ENCODE measurements at regions not wholly inside any gene's neighbourhood (a gene's known extent, or its start where the extent isn't known, plus 50 kb on each side); places are given as distances from the start of the nearest gene placed in this dataset.

DNA sequence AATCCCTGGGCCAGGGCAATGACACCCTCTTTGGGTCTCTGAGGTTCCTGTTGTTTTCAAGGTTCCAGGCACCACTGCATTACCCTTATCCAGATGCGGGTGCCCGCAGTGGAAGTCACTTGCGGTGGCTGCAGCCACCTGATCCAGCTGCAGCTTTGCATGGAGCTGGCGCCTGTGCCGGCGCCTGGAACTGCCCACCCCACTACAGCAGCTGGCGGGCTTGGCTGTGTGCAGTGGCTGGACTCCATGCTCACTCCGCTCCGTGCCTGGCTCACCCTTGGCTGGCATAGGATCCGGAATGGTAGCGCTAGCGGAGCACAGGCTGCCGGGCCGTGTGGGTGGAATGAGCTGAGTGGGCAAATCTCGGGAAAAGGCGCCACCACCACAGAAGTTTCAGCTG, 832.6 kb upstream of the CADM2 start:
- TF ChIP-seq STAT1 (conservative IDR thresholded peaks at IDR 0.05), result no peak
- TF ChIP-seq RFX5 (IDR thresholded peaks at IDR 0.05; ENCODE audit: low read depth, low read length), result no peak
- TF ChIP-seq PML (IDR thresholded peaks at IDR 0.05; ENCODE audit: low read length), result no peak
- TF ChIP-seq, protein P1, sequence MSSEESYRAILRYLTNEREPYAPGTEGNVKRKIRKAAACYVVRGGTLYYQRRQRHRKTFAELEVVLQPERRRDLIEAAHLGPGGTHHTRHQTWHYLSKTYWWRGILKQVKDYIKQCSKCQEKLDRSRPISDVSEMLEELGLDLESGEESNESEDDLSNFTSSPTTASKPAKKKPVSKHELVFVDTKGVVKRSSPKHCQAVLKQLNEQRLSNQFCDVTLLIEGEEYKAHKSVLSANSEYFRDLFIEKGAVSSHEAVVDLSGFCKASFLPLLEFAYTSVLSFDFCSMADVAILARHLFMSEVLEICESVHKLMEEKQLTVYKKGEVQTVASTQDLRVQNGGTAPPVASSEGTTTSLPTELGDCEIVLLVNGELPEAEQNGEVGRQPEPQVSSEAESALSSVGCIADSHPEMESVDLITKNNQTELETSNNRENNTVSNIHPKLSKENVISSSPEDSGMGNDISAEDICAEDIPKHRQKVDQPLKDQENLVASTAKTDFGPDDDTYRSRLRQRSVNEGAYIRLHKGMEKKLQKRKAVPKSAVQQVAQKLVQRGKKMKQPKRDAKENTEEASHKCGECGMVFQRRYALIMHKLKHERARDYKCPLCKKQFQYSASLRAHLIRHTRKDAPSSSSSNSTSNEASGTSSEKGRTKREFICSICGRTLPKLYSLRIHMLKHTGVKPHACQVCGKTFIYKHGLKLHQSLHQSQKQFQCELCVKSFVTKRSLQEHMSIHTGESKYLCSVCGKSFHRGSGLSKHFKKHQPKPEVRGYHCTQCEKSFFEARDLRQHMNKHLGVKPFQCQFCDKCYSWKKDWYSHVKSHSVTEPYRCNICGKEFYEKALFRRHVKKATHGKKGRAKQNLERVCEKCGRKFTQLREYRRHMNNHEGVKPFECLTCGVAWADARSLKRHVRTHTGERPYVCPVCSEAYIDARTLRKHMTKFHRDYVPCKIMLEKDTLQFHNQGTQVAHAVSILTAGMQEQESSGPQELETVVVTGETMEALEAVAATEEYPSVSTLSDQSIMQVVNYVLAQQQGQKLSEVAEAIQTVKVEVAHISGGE (CRISPR knock-in tag; IDR thresholded peaks at IDR 0.05), result no peak
- WGBS (ENCODE audit: insufficient coverage, insufficient replicate concordance, low lambda C conversion rate, missing lambda C conversion rate), result 74% methylated on average over 16 of the region's 16 CpGs
- ChIA-PET RAD21 (ENCODE audit: unreplicated experiment) (no interaction called here), CTCF (no interaction called here), POLR2A (no interaction called here), SMC1A (ENCODE audit: uncharacterized antibody, unreplicated experiment) (no interaction called here)
- no peak overlapping the region for H2AFZ ChIP-seq (ENCODE audit: control insufficient read depth, low read depth, low read length)
- BruUV-seq (replicated peaks), result no TSS peak
- in situ Hi-C loops (cut with MboI), result no loop called here
- no peaks in the 10 kb centered on the region for H3K79me2 ChIP-seq (ENCODE audit: control insufficient read depth, insufficient read depth, low read length)
- H3K36me3 ChIP-seq (ENCODE audit: control insufficient read depth in 2 of 2, insufficient read depth in 2 of 2, low read length in 1 of 2), result no peaks in the 10 kb centered on the region
- FAIRE-seq, result no peak
- no peaks in the 10 kb centered on the region for H3K9me3 ChIP-seq (replicated peaks; ENCODE audit: control insufficient read depth, insufficient read depth, low read length)
- no peak overlapping the region for H3K27ac ChIP-seq (ENCODE audit: control insufficient read depth, insufficient read depth)
- H3K4me1 ChIP-seq (ENCODE audit: control insufficient read depth, insufficient read depth, low read length), result no peaks in the 10 kb centered on the region
- H3K4me3 ChIP-seq, result no peak overlapping the region
- H3K9ac ChIP-seq (ENCODE audit: control insufficient read depth, insufficient read depth, low read length), result no peak overlapping the region
- ATAC-seq, result no peak
- intact Hi-C loops (cut with micrococcal nuclease; ENCODE audit: unreplicated experiment), result no loop called here
- H3K4me2 ChIP-seq (ENCODE audit: control insufficient read depth, insufficient read depth), result no peak overlapping the region
- no peak for DNase-seq (ENCODE audit: low read depth, low spot score)
- no peaks in the 10 kb centered on the region for H3K27me3 ChIP-seq (replicated peaks in 1 of 2; ENCODE audit: control insufficient read depth in 2 of 2, insufficient read depth in 2 of 2, low read length in 1 of 2)
- H4K20me1 ChIP-seq (ENCODE audit: control insufficient read depth, insufficient read depth), result no peaks in the 10 kb centered on the region

- in situ Hi-C loops (cut with MboI) (no loop called here), intact Hi-C loops (cut with micrococcal nuclease; ENCODE audit: unreplicated experiment) (no loop called here)
- CTCF ChIA-PET, result no interaction called here
- no peak for ATAC-seq
- H3K9ac ChIP-seq (ENCODE audit: control insufficient read depth, insufficient read depth, low read length), result no peak overlapping the region
- H3K79me2 ChIP-seq (ENCODE audit: control insufficient read depth, insufficient read depth, low read length), result no peaks in the 10 kb centered on the region
- WGBS (ENCODE audit: insufficient coverage, insufficient replicate concordance, low lambda C conversion rate, missing lambda C conversion rate), result 5% methylated on average over 2 of the region's 2 CpGs
- no peak for FAIRE-seq
- H3K4me2 ChIP-seq (ENCODE audit: control insufficient read depth, insufficient read depth), result no peak overlapping the region
- no peak overlapping the region for H3K4me3 ChIP-seq
- SMC1A ChIA-PET (ENCODE audit: uncharacterized antibody, unreplicated experiment), result no interaction called here
- H3K4me1 ChIP-seq (ENCODE audit: control insufficient read depth, insufficient read depth, low read length), result no peaks in the 10 kb centered on the region
- no peak overlapping the region for H3K27ac ChIP-seq (ENCODE audit: control insufficient read depth, insufficient read depth)
- no peak overlapping the region for H2AFZ ChIP-seq (ENCODE audit: control insufficient read depth, low read depth, low read length)
- RAD21 ChIA-PET (ENCODE audit: unreplicated experiment), result no interaction called here
- H3K36me3 ChIP-seq (ENCODE audit: control insufficient read depth in 2 of 2, insufficient read depth in 2 of 2, low read length in 1 of 2), result no peaks in the 10 kb centered on the region
- H3K9me3 ChIP-seq (replicated peaks; ENCODE audit: control insufficient read depth, insufficient read depth, low read length), result no peaks in the 10 kb centered on the region
- no peaks in the 10 kb centered on the region for H3K27me3 ChIP-seq (replicated peaks in 1 of 2; ENCODE audit: control insufficient read depth in 2 of 2, insufficient read depth in 2 of 2, low read length in 1 of 2)
- no peak for DNase-seq (ENCODE audit: low read depth, low spot score)
- H4K20me1 ChIP-seq (ENCODE audit: control insufficient read depth, insufficient read depth), result no peaks in the 10 kb centered on the region
- POLR2A ChIA-PET, result no interaction called here
- BruUV-seq (replicated peaks), result no TSS peak
- TF ChIP-seq ATF3 (IDR thresholded peaks at IDR 0.05; ENCODE audit: borderline replicate concordance, extremely low read depth, low read depth, low read length), result no peak
- TF ChIP-seq, protein P1 (CRISPR knock-in tag; IDR thresholded peaks at IDR 0.05), result no peak
- TF ChIP-seq HCFC1 (IDR thresholded peaks at IDR 0.05; ENCODE audit: low read length), result no peak
- no peak for TF ChIP-seq E4F1 (IDR thresholded peaks at IDR 0.05; ENCODE audit: borderline replicate concordance, partially characterized antibody)
- TF ChIP-seq SRF (IDR thresholded peaks at IDR 0.05; ENCODE audit: low read depth in 2 of 2, low read length in 2 of 2), result no peak
Observed at GRCh38 chr3:84128024-84128423, 830.8 kb upstream of the CADM2 start.

Measured in GM12878 (cell line).